ENCODE measurements at regions not wholly inside any gene's neighbourhood (a gene's known extent, or its start where the extent isn't known, plus 50 kb on each side); places are given as distances from the start of the nearest gene placed in this dataset.

GRCh38 chr1:185427264-185427663, 110.2 kb upstream of the IVNS1ABP start:
- DNase-seq: no peak

- no peak for DNase-seq
These were observed 109.8 kb upstream of the IVNS1ABP start for GRCh38 chr1:185426848-185427247.

- no peak for DNase-seq
These were observed 108.1 kb upstream of the IVNS1ABP start for GRCh38 chr1:185425163-185425562.

- DNase-seq: no peak
These were observed 104.6 kb upstream of the IVNS1ABP start for GRCh38 chr1:185421485-185422107.

- peak; percentile 35 for DNase-seq
These were observed 103.6 kb upstream of the IVNS1ABP start for GRCh38 chr1:185420588-185421081.

- no peak for DNase-seq
These were observed 102.7 kb upstream of the IVNS1ABP start for GRCh38 chr1:185419718-185420117.

- no peak for DNase-seq
These were observed 101.4 kb upstream of the IVNS1ABP start for GRCh38 chr1:185418472-185418871.

GRCh38 chr1:185412385-185413087, 95.5 kb upstream of the IVNS1ABP start:
- no peak for DNase-seq

- DNase-seq: no peak
These were observed 92.9 kb upstream of the IVNS1ABP start for GRCh38 chr1:185409763-185410528.

- no peak for DNase-seq
These were observed 92.3 kb upstream of the IVNS1ABP start for GRCh38 chr1:185409345-185409744.

GRCh38 chr1:185408700-185409270, 91.7 kb upstream of the IVNS1ABP start:
- DNase-seq: no peak

GRCh38 chr1:185406691-185407009, 89.6 kb upstream of the IVNS1ABP start:
- DNase-seq: no peak

GRCh38 chr1:185406006-185406690, 89.1 kb upstream of the IVNS1ABP start:
- no peak for DNase-seq

- DNase-seq: no peak
These were observed 88.0 kb upstream of the IVNS1ABP start for GRCh38 chr1:185404907-185405568.

- DNase-seq: no peak
These were observed 87.2 kb upstream of the IVNS1ABP start for GRCh38 chr1:185404291-185404690.

GRCh38 chr1:185402930-185403329, 85.9 kb upstream of the IVNS1ABP start:
- no peak for DNase-seq

- DNase-seq: no peak
These were observed 84.0 kb upstream of the IVNS1ABP start for GRCh38 chr1:185401019-185401418.

- DNase-seq: no peak
These were observed 83.0 kb upstream of the IVNS1ABP start for GRCh38 chr1:185400052-185400451.

GRCh38 chr1:185398599-185398998, 81.6 kb upstream of the IVNS1ABP start:
- no peak for DNase-seq

GRCh38 chr1:185398022-185398421, 81.0 kb upstream of the IVNS1ABP start:
- DNase-seq: no peak

- DNase-seq: no peak
These were observed 80.1 kb upstream of the IVNS1ABP start for GRCh38 chr1:185397183-185397582.

GRCh38 chr1:185396126-185396525, 79.1 kb upstream of the IVNS1ABP start:
- DNase-seq: no peak

Data from activated CD4-positive, alpha-beta T cell treated with anti-CD3 and anti-CD28 coated beads, Interleukin-2, Interleukin-6, amounts not matched to agents 100 ng/mL and 50 ng/mL, durations not matched to agents 16 hours and 8 hours (primary cell).